ENCODE measurements at regions not wholly inside any gene's neighbourhood (a gene's known extent, or its start where the extent isn't known, plus 50 kb on each side); places are given as distances from the start of the nearest gene placed in this dataset.

GRCh38 chr11:134779179-134779578 lies 367.1 kb upstream of the B3GAT1 start:
- H3K9me3 ChIP-seq (ENCODE audit: control insufficient read depth in 2 of 3, low read length in 3 of 3), result no peaks in the 10 kb centered on the region
- H3K27me3 Mint-ChIP-seq, result peaks cover 2 to 42% (median 28%) of the 10 kb centered on the region in 5 donors
- no peaks in the 10 kb centered on the region for H3K4me1 Mint-ChIP-seq

GRCh38 chr11:134768463-134768862 lies 356.4 kb upstream of the B3GAT1 start:
- Mint-ChIP-seq H3K27ac (no peak overlapping the region), H3K4me3 (no peak overlapping the region), H3K9me3 (peaks cover 12 to 58% (median 22%) of the 10 kb centered on the region in 11 donors), H3K36me3 (peaks cover 0 to 15% (median 7%) of the 10 kb centered on the region in 5 donors), H3K27me3 (peaks cover 0 to 23% (median 7%) of the 10 kb centered on the region in 5 donors), H3K4me1 (peaks cover 0 to 10% (median 5%) of the 10 kb centered on the region in 7 donors)
- POLR2A ChIA-PET, result no interaction called here
- CTCF ChIA-PET, result no interaction called here
- H3K9me3 ChIP-seq (ENCODE audit: control insufficient read depth in 2 of 3, low read length in 3 of 3), result peaks cover 0 to 17% (median 0%) of the 10 kb centered on the region in 3 experiments
- ATAC-seq, result no peak
- H3K27me3 ChIP-seq (ENCODE audit: control insufficient read depth in 2 of 2, insufficient read depth in 2 of 2, low read length in 2 of 2), result no peaks in the 10 kb centered on the region
- no peaks in the 10 kb centered on the region for H3K4me1 ChIP-seq (ENCODE audit: control insufficient read depth in 2 of 2, insufficient read depth in 2 of 2, low read length in 2 of 2)
- no peak for DNase-seq
- intact Hi-C loops (cut with micrococcal nuclease), result no loop called here
- H3K4me3 ChIP-seq (ENCODE audit: low read length), result no peak overlapping the region
- H3K27ac ChIP-seq (ENCODE audit: low read depth, low read length), result no peak overlapping the region
- no peaks in the 10 kb centered on the region for H3K36me3 ChIP-seq (ENCODE audit: control insufficient read depth in 2 of 3, insufficient read depth in 3 of 3, low read length in 3 of 3)

More at GRCh38 chr11:134779179-134779578, 367.1 kb upstream of the B3GAT1 start:
- CTCF ChIA-PET, result no interaction called here
- H3K4me1 ChIP-seq (ENCODE audit: control insufficient read depth in 2 of 2, insufficient read depth in 2 of 2, low read length in 2 of 2), result no peaks in the 10 kb centered on the region
- ATAC-seq, result no peak
- H3K27me3 ChIP-seq (ENCODE audit: control insufficient read depth in 2 of 2, insufficient read depth in 2 of 2, low read length in 2 of 2), result peaks cover 0 to 4% of the 10 kb centered on the region in 2 donors
- H3K36me3 ChIP-seq (ENCODE audit: control insufficient read depth in 2 of 3, insufficient read depth in 3 of 3, low read length in 3 of 3), result no peaks in the 10 kb centered on the region
- intact Hi-C loops (cut with micrococcal nuclease), result no loop called here
- DNase-seq, result no peak
- Mint-ChIP-seq H3K27ac (no peak overlapping the region), H3K9me3 (peaks cover 0 to 5% (median 0%) of the 10 kb centered on the region in 11 donors), H3K36me3 (no peaks in the 10 kb centered on the region), H3K4me3 (no peak overlapping the region)
- no peak overlapping the region for H3K27ac ChIP-seq (ENCODE audit: low read depth, low read length)
- POLR2A ChIA-PET, result no interaction called here
- H3K4me3 ChIP-seq (ENCODE audit: low read length), result no peak overlapping the region

GRCh38 chr11:134765565-134765964 lies 353.5 kb upstream of the B3GAT1 start:
- DNase-seq (no peak), ATAC-seq (no peak)
- Mint-ChIP-seq H3K4me3 (no peak overlapping the region), H3K27ac (no peak overlapping the region), H3K36me3 (peaks cover 0 to 15% (median 7%) of the 10 kb centered on the region in 5 donors), H3K4me1 (no peaks in the 10 kb centered on the region), H3K9me3 (peaks cover 9 to 38% (median 19%) of the 10 kb centered on the region in 11 donors), H3K27me3 (peaks cover 0 to 28% (median 11%) of the 10 kb centered on the region in 5 donors)
- H3K27ac ChIP-seq (ENCODE audit: low read depth, low read length), result no peak overlapping the region
- no peak overlapping the region for H3K4me3 ChIP-seq (ENCODE audit: low read length)
- H3K27me3 ChIP-seq (ENCODE audit: control insufficient read depth in 2 of 2, insufficient read depth in 2 of 2, low read length in 2 of 2), result no peaks in the 10 kb centered on the region
- ChIA-PET POLR2A (no interaction called here), CTCF (no interaction called here)
- peaks cover 0 to 17% (median 0%) of the 10 kb centered on the region in 3 experiments for H3K9me3 ChIP-seq (ENCODE audit: control insufficient read depth in 2 of 3, low read length in 3 of 3)
- intact Hi-C loops (cut with micrococcal nuclease), result no loop called here
- H3K36me3 ChIP-seq (ENCODE audit: control insufficient read depth in 2 of 3, insufficient read depth in 3 of 3, low read length in 3 of 3), result no peaks in the 10 kb centered on the region
- H3K4me1 ChIP-seq (ENCODE audit: control insufficient read depth in 2 of 2, insufficient read depth in 2 of 2, low read length in 2 of 2), result no peaks in the 10 kb centered on the region

GRCh38 chr11:134764966-134765365 lies 352.9 kb upstream of the B3GAT1 start:
- no peak for DNase-seq
- Mint-ChIP-seq H3K4me1 (no peaks in the 10 kb centered on the region), H3K27me3 (peaks cover 0 to 28% (median 11%) of the 10 kb centered on the region in 5 donors), H3K36me3 (peaks cover 0 to 15% (median 7%) of the 10 kb centered on the region in 5 donors), H3K9me3 (peaks cover 9 to 38% (median 19%) of the 10 kb centered on the region in 11 donors), H3K4me3 (no peak overlapping the region), H3K27ac (no peak overlapping the region)
- H3K9me3 ChIP-seq (ENCODE audit: control insufficient read depth in 2 of 3, low read length in 3 of 3), result peaks cover 0 to 17% (median 0%) of the 10 kb centered on the region in 3 experiments
- ChIA-PET CTCF (no interaction called here), POLR2A (no interaction called here)
- H3K36me3 ChIP-seq (ENCODE audit: control insufficient read depth in 2 of 3, insufficient read depth in 3 of 3, low read length in 3 of 3), result no peaks in the 10 kb centered on the region
- no peaks in the 10 kb centered on the region for H3K27me3 ChIP-seq (ENCODE audit: control insufficient read depth in 2 of 2, insufficient read depth in 2 of 2, low read length in 2 of 2)
- H3K4me1 ChIP-seq (ENCODE audit: control insufficient read depth in 2 of 2, insufficient read depth in 2 of 2, low read length in 2 of 2), result no peaks in the 10 kb centered on the region
- H3K4me3 ChIP-seq (ENCODE audit: low read length), result no peak overlapping the region
- intact Hi-C loops (cut with micrococcal nuclease), result no loop called here
- H3K27ac ChIP-seq (ENCODE audit: low read depth, low read length), result no peak overlapping the region
- no peak for ATAC-seq

- Mint-ChIP-seq H3K36me3 (peaks cover 0 to 15% (median 7%) of the 10 kb centered on the region in 5 donors), H3K27ac (no peak overlapping the region), H3K4me3 (no peak overlapping the region), H3K4me1 (no peaks in the 10 kb centered on the region), H3K9me3 (peaks cover 9 to 38% (median 19%) of the 10 kb centered on the region in 11 donors), H3K27me3 (peaks cover 0 to 28% (median 11%) of the 10 kb centered on the region in 5 donors)
- Histone ChIP-seq H3K9me3 (ENCODE audit: control insufficient read depth in 2 of 3, low read length in 3 of 3) (peaks cover 0 to 17% (median 0%) of the 10 kb centered on the region in 3 experiments), H3K4me3 (ENCODE audit: low read length) (no peak overlapping the region), H3K4me1 (ENCODE audit: control insufficient read depth in 2 of 2, insufficient read depth in 2 of 2, low read length in 2 of 2) (no peaks in the 10 kb centered on the region), H3K27ac (ENCODE audit: low read depth, low read length) (no peak overlapping the region), H3K27me3 (ENCODE audit: control insufficient read depth in 2 of 2, insufficient read depth in 2 of 2, low read length in 2 of 2) (no peaks in the 10 kb centered on the region), H3K36me3 (ENCODE audit: control insufficient read depth in 2 of 3, insufficient read depth in 3 of 3, low read length in 3 of 3) (no peaks in the 10 kb centered on the region)
- intact Hi-C loops (cut with micrococcal nuclease), result no loop called here
- no peak for ATAC-seq
- ChIA-PET POLR2A (no interaction called here), CTCF (no interaction called here)
- DNase-seq, result no peak
Measured at GRCh38 chr11:134764367-134764766, 352.3 kb upstream of the B3GAT1 start.

GRCh38 chr11:134763030-134763388 lies 351.0 kb upstream of the B3GAT1 start:
- Histone ChIP-seq H3K27ac (ENCODE audit: low read depth, low read length) (no peak overlapping the region), H3K27me3 (ENCODE audit: control insufficient read depth in 2 of 2, insufficient read depth in 2 of 2, low read length in 2 of 2) (no peaks in the 10 kb centered on the region), H3K4me3 (ENCODE audit: low read length) (no peak overlapping the region), H3K9me3 (ENCODE audit: control insufficient read depth in 2 of 3, low read length in 3 of 3) (peaks cover 0 to 6% (median 0%) of the 10 kb centered on the region in 3 experiments), H3K36me3 (ENCODE audit: control insufficient read depth in 2 of 3, insufficient read depth in 3 of 3, low read length in 3 of 3) (no peaks in the 10 kb centered on the region), H3K4me1 (ENCODE audit: control insufficient read depth in 2 of 2, insufficient read depth in 2 of 2, low read length in 2 of 2) (no peaks in the 10 kb centered on the region)
- POLR2A ChIA-PET, result no interaction called here
- intact Hi-C loops (cut with micrococcal nuclease), result no loop called here
- Mint-ChIP-seq H3K27me3 (peaks cover 0 to 28% (median 11%) of the 10 kb centered on the region in 5 donors), H3K36me3 (peaks cover 0 to 5% (median 2%) of the 10 kb centered on the region in 5 donors), H3K27ac (peak overlapping the region in 1 of 9 donors; percentile 32), H3K4me3 (peak overlapping the region in 3 of 10 donors; percentile 9 to 17 (median 14)), H3K4me1 (no peaks in the 10 kb centered on the region), H3K9me3 (peaks cover 0 to 27% (median 8%) of the 10 kb centered on the region in 11 donors)
- ATAC-seq (peak; percentile 6), DNase-seq (no peak)
- CTCF ChIA-PET, result no interaction called here

Data from naive thymus-derived CD4-positive, alpha-beta T cell (primary cell).